ENCODE measurements at regions not wholly inside any gene's neighbourhood (a gene's known extent, or its start where the extent isn't known, plus 50 kb on each side); places are given as distances from the start of the nearest gene placed in this dataset.

- TF ChIP-seq TAF1 (conservative IDR thresholded peaks at IDR 0.05): no peak
- TF ChIP-seq CTCF (IDR thresholded peaks at IDR 0.05; ENCODE audit: low read depth, low read length, missing input control): no peak
- no peak for TF ChIP-seq EGR1 (IDR thresholded peaks at IDR 0.05; ENCODE audit: low read depth in 2 of 2)
- no peak for TF ChIP-seq RAD21 (IDR thresholded peaks at IDR 0.05)
- TF ChIP-seq REST (IDR thresholded peaks at IDR 0.05): no peak
- TF ChIP-seq ATF3 (IDR thresholded peaks at IDR 0.05): no peak
Observed at GRCh38 chr4:162847945-162848549, 318.6 kb downstream of the NAF1 start.

Measured in liver (tissue), 3 donors.